Fibroblast of mammary gland (primary cell): ENCODE measurements at regions not wholly inside any gene's neighbourhood (a gene's known extent, or its start where the extent isn't known, plus 50 kb on each side); places are given as distances from the start of the nearest gene placed in this dataset.

Experiments
- DNase-seq: peaks from one replicate; pipeline ENCODE4 v3.0.0-alpha.2; 2010; ENCODE audit warnings: low read depth
- H3K4me3 ChIP-seq: 2 replicates; pipeline ENCODE4 v1.5.1; 2011; ENCODE audit warnings: low read depth, mild to moderate bottlenecking, low read length, moderate library complexity; ENCODE audit not compliant: control insufficient read depth
- TF ChIP-seq, protein P1 (sequence below): conservative IDR thresholded peaks from 2 replicates; pipeline ENCODE4 v1.5.1; 2011; ENCODE audit warnings: low read depth, low read length, inconsistent platforms; ENCODE audit not compliant: control insufficient read depth, insufficient read depth

DNA sequence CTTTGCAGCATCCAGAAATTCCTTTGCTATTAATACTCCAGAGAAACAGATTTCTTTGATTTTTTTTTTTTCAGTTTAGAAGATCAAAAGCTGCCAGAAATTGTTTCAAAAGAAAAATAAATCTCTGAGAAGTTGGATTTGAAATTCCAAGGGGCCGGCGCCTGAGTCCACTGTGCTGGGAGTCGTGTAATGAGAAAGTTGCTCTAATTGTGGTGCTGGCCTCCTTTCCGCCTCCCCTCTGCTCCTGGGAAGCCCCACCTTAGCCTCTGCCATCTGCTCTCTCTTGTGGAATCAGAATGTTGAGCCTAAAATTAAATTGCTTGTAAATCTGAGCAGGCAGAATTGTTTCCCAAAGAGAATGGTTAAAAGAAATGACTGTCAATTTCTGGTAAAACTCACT, 93.3 kb downstream of the EMX2 start:
- no peak for DNase-seq
- no peak overlapping the region for H3K4me3 ChIP-seq
- TF ChIP-seq, protein P1, sequence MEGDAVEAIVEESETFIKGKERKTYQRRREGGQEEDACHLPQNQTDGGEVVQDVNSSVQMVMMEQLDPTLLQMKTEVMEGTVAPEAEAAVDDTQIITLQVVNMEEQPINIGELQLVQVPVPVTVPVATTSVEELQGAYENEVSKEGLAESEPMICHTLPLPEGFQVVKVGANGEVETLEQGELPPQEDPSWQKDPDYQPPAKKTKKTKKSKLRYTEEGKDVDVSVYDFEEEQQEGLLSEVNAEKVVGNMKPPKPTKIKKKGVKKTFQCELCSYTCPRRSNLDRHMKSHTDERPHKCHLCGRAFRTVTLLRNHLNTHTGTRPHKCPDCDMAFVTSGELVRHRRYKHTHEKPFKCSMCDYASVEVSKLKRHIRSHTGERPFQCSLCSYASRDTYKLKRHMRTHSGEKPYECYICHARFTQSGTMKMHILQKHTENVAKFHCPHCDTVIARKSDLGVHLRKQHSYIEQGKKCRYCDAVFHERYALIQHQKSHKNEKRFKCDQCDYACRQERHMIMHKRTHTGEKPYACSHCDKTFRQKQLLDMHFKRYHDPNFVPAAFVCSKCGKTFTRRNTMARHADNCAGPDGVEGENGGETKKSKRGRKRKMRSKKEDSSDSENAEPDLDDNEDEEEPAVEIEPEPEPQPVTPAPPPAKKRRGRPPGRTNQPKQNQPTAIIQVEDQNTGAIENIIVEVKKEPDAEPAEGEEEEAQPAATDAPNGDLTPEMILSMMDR, result no peak

DNA sequence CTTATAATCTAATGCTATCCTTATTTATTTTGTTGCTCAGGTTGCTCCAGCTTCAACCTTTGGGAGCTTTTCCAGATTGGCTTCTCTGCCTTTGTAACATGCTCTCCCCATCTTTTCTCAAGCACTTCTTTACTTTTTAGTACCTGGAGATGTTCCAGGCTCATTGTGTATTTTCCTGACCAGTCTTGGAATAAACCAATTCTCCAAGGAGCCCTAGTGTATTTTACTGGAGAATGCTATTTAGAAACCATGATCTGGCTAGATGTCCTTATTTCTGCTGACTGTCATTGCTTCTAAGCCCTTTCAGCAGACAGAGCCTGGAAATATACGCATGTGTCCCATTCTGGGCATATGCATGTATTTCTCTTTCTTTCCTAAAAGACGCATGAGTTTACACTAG, 95.7 kb downstream of the EMX2 start:
- no peak for DNase-seq
- H3K4me3 ChIP-seq, result no peak overlapping the region
- TF ChIP-seq, protein P1, result no peak

DNA sequence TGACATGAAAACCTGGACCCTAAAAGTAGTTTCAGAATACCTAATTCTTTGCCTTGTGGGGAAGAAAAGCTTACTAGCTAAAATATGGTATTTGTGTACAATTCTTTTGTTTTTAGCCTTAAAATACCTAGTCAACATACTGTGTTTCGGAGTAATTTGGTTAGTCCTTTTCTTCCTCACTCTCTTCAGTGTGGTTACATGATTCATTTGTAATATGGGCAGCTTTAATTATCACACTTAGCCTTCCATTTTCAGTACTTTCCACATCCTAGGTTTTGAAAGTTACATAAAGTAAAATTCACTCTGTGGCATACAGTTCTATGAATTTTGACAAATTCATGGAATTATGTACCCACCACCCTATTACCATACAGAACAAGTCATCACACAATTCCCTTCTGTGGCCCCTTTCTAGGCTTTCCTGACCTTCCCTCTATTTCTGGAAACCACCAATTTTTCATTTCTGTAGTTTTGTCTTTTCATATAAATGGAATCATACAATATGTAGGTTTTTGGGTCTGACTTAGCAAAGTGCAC, 96.2 kb downstream of the EMX2 start:
- TF ChIP-seq, protein P1, result no peak
- no peak for DNase-seq
- H3K4me3 ChIP-seq, result no peak overlapping the region

GRCh38 chr10:117640406-117640805, 97.9 kb downstream of the EMX2 start:
- TF ChIP-seq, protein P1, result no peak
- no peak overlapping the region for H3K4me3 ChIP-seq
- DNase-seq, result no peak

DNA sequence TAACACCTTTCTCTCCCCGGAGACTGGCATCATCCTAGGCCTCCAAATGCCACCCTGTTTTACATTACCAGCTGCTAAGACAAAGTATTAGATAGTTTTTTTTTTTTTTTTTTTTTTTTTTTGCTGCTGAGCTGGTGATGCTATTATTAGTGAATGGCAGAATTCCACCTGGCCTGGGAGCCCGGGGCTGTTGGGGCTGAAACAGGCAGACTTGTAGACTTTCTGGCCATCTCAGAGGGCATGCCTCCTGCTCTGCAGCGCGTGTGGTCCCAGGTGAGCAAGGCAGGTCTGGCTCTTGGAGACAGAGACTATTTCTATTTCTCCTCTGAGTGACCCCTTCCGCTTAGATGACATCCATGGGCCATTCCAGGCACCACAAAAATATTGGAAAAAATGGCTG, 104.2 kb downstream of the EMX2 start:
- TF ChIP-seq, protein P1, result no peak
- DNase-seq, result no peak
- no peak overlapping the region for H3K4me3 ChIP-seq

- TF ChIP-seq, protein P1, result no peak
- no peak overlapping the region for H3K4me3 ChIP-seq
- DNase-seq, result peak; percentile 87
Observed at GRCh38 chr10:117647306-117647705, 104.8 kb downstream of the EMX2 start.

DNA sequence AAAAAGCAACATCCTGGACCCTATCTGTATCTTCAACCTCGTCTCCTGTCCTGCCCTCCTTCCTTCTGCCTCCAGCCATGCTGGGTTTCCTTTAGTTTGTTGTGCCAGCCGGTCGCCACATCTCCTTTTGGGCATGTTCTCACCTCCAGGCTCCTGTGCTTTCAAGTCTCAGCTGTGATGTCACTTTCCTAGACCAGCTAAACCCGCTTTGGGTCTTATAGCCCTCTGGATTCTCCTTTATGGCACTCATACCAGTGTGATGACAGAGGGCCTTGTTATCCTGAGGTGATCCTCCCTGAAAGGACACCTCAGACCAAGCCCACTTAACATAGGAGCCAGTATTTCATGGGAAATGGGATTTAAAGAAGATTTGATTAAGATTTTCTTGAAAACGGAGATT, 108.6 kb downstream of the EMX2 start:
- no peak for DNase-seq
- TF ChIP-seq, protein P1, result no peak
- H3K4me3 ChIP-seq, result no peak overlapping the region
